Liver (tissue), 3 donors: ENCODE measurements at regions not wholly inside any gene's neighbourhood (a gene's known extent, or its start where the extent isn't known, plus 50 kb on each side); places are given as distances from the start of the nearest gene placed in this dataset.

Experiments
- GABPA ChIP-seq, 2 donors: IDR thresholded peaks in 1 of 2; conservative IDR thresholded peaks in 1 of 2; 2 replicates each; pipeline ENCODE4 v1.6.1; 2016; ENCODE audit warnings: antibody characterized with exemption in 2 of 2, mild to moderate bottlenecking in 1 of 2, moderate library complexity in 1 of 2
- RAD21 ChIP-seq, 2 donors: IDR thresholded peaks; 2 replicates each; pipeline ENCODE4 v1.6.1; 2016; ENCODE audit warnings: antibody characterized with exemption in 2 of 2, mild to moderate bottlenecking in 2 of 2
- SP1 ChIP-seq: IDR thresholded peaks from 2 replicates; pipeline ENCODE4 v1.6.1; 2018; ENCODE audit warnings: antibody characterized with exemption, mild to moderate bottlenecking
- TF ChIP-seq, protein P1 (sequence below): fragments of 150-350 bp; IDR thresholded peaks from 2 replicates; pipeline ENCODE4 v1.5.1; 2017; ENCODE audit warnings: improper control_type of control experiment, low read depth, low read length; ENCODE audit not compliant: missing input control
- donor health status: healthy.
- donor health status: healthy.

DNA sequence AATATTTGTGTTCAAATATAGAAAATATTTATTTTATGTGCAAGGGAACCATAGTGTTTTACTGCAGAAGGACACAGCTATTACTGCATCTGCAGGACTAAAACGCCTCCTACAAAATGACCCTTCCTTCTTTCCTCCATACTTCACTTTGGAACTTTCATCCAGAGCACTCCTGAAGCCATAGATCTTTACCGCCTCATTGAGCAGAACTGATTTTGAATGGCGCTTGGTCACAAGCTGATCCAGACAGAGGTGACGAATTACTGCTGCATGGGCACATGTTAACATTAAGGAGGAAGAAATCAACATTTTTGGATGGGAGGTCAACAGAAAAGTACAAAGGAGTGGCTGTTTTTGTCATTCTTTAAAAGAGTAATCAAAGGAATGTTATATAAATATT, 931.6 kb downstream of the NCAM2 start:
- no peak for TF ChIP-seq GABPA (IDR thresholded peaks at IDR 0.05 in 1 of 2, conservative IDR thresholded peaks at IDR 0.05 in 1 of 2)
- TF ChIP-seq SP1: no peak
- no peak for TF ChIP-seq RAD21 (IDR thresholded peaks at IDR 0.05)
- TF ChIP-seq, protein P1, sequence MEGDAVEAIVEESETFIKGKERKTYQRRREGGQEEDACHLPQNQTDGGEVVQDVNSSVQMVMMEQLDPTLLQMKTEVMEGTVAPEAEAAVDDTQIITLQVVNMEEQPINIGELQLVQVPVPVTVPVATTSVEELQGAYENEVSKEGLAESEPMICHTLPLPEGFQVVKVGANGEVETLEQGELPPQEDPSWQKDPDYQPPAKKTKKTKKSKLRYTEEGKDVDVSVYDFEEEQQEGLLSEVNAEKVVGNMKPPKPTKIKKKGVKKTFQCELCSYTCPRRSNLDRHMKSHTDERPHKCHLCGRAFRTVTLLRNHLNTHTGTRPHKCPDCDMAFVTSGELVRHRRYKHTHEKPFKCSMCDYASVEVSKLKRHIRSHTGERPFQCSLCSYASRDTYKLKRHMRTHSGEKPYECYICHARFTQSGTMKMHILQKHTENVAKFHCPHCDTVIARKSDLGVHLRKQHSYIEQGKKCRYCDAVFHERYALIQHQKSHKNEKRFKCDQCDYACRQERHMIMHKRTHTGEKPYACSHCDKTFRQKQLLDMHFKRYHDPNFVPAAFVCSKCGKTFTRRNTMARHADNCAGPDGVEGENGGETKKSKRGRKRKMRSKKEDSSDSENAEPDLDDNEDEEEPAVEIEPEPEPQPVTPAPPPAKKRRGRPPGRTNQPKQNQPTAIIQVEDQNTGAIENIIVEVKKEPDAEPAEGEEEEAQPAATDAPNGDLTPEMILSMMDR: no peak
